HepG2 (cell line): ENCODE measurements at regions not wholly inside any gene's neighbourhood (a gene's known extent, or its start where the extent isn't known, plus 50 kb on each side); places are given as distances from the start of the nearest gene placed in this dataset.

Experiments used
- GZF1 ChIP-seq: sonication (generic); formaldehyde crosslinking; IDR thresholded peaks from 2 replicates; pipeline ENCODE4 v1.5.1; 2020; ENCODE audit warnings: mild to moderate bottlenecking, missing genetic modification reagents
- HNRNPUL1 ChIP-seq: fragments of 200-400 bp; formaldehyde crosslinking; IDR thresholded peaks from 2 replicates; pipeline ENCODE4 v1.6.1; 2017; ENCODE audit warnings: low read depth, mild to moderate bottlenecking, low read length, moderate library complexity
- ZFP82 ChIP-seq: sonication (generic); formaldehyde crosslinking; IDR thresholded peaks from 2 replicates; pipeline ENCODE4 v1.5.1; 2020; ENCODE audit warnings: mild to moderate bottlenecking, missing genetic modification reagents, borderline replicate concordance

DNA sequence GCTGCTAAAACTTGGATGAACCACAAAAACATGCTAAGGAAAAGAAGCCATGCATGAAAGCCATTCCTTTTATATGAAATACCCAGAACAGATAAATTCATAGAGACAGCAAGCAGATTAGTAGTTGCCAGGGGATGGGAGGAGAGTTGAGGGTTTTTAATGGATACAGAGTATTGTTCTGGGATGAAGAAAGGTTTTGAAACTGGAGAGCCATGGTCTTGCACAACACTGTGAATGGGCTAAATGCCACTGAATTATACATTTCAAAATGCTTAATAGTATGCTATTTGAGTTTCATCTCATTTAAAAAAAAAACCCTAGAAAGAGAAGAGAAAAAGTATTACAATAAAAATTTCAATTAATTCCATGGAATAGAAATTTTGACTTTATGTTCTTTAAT is 154.3 kb downstream of the GNAT3 start:
- TF ChIP-seq HNRNPUL1 (no peak), GZF1 (CRISPR knock-in tag) (no peak), ZFP82 (no peak)
